T-helper 1 cell treated with Interleukin-12 subunit alpha and Interleukin-12 subunit beta and Interleukin-4 antibody, amounts not matched to agents 30 μg/mL and 1 μg/mL, for 36 hours (primary cell): ENCODE measurements at regions not wholly inside any gene's neighbourhood (a gene's known extent, or its start where the extent isn't known, plus 50 kb on each side); places are given as distances from the start of the nearest gene placed in this dataset.

ENCODE experiments used
- H3K27ac Mint-ChIP-seq: one replicate; pipeline ENCODE4 v1.8.0; 2021; ENCODE audit warnings: mild to moderate bottlenecking, mixed read lengths
- H3K27me3 Mint-ChIP-seq: one replicate; pipeline ENCODE4 v1.8.0; 2021; ENCODE audit warnings: low read depth, mixed read lengths
- H3K36me3 Mint-ChIP-seq: one replicate; pipeline ENCODE4 v1.8.0; 2021; ENCODE audit warnings: low read depth, mixed read lengths
- H3K4me1 Mint-ChIP-seq: one replicate; pipeline ENCODE4 v1.8.0; 2021; ENCODE audit warnings: low read depth, mixed read lengths
- H3K4me3 Mint-ChIP-seq: one replicate; pipeline ENCODE4 v1.8.0; 2021; ENCODE audit warnings: mild to moderate bottlenecking, moderate library complexity, mixed read lengths
- H3K9me3 Mint-ChIP-seq: one replicate; pipeline ENCODE4 v1.8.0; 2021; ENCODE audit warnings: mixed read lengths

GRCh38 chrX:43526878-43527277, 129.2 kb upstream of the MAOA start:
- no peak overlapping the region for H3K27ac Mint-ChIP-seq
- H3K27me3 Mint-ChIP-seq: no peaks in the 10 kb centered on the region
- H3K4me3 Mint-ChIP-seq: no peak overlapping the region
- no peaks in the 10 kb centered on the region for H3K9me3 Mint-ChIP-seq
- no peaks in the 10 kb centered on the region for H3K36me3 Mint-ChIP-seq
- H3K4me1 Mint-ChIP-seq: no peaks in the 10 kb centered on the region

GRCh38 chrX:43527801-43528200, 128.3 kb upstream of the MAOA start:
- Mint-ChIP-seq H3K4me1 (no peaks in the 10 kb centered on the region), H3K27ac (no peak overlapping the region), H3K36me3 (no peaks in the 10 kb centered on the region), H3K4me3 (no peak overlapping the region), H3K9me3 (no peaks in the 10 kb centered on the region), H3K27me3 (no peaks in the 10 kb centered on the region)

DNA sequence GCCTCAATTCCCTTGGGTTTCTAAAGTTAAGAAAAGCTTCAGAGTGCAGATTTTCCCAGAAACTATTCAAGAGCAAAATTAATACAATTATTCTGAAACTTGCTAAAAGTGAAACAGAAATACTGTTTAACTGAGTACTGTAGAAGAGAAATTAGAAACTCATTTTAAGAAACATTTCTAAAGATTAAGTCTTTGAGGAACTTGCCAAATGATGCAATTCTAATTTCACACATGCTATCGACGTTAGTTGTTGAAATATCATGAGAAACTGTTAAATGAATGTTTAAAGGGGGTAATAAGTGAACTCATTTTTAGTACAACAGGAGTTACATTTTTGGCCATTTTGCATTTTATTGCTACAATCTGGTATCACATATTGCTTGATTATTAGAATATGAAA, 125.3 kb upstream of the MAOA start:
- H3K4me3 Mint-ChIP-seq: no peak overlapping the region
- no peaks in the 10 kb centered on the region for H3K27me3 Mint-ChIP-seq
- no peak overlapping the region for H3K27ac Mint-ChIP-seq
- peaks cover 15% of the 10 kb centered on the region for H3K9me3 Mint-ChIP-seq
- no peaks in the 10 kb centered on the region for H3K36me3 Mint-ChIP-seq
- H3K4me1 Mint-ChIP-seq: no peaks in the 10 kb centered on the region

GRCh38 chrX:43540318-43540717, 115.8 kb upstream of the MAOA start:
- Mint-ChIP-seq H3K4me1 (no peaks in the 10 kb centered on the region), H3K27ac (no peak overlapping the region), H3K36me3 (no peaks in the 10 kb centered on the region), H3K4me3 (no peak overlapping the region), H3K27me3 (no peaks in the 10 kb centered on the region), H3K9me3 (peaks cover 4% of the 10 kb centered on the region)

DNA sequence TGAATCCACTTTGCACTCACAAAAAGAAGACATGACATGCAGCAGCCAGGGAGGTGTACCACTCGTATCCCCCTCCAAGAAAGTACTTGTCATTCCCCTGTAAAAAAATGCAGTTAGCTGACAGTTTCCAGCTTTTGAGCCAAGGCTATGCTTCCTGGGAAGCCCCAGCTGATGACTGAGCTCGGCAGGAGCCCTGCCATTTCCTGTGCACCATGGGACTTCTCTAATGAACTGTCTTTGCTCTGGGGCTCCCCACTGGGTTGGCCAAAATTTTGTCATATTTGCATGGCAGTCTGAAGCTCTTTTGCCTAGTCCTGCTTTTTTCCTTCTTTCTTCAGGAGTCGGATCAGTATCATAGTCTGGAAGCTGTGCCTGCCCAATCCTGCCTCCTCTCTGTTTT, 104.5 kb upstream of the MAOA start:
- no peaks in the 10 kb centered on the region for H3K9me3 Mint-ChIP-seq
- no peaks in the 10 kb centered on the region for H3K4me1 Mint-ChIP-seq
- H3K27me3 Mint-ChIP-seq: no peaks in the 10 kb centered on the region
- H3K36me3 Mint-ChIP-seq: no peaks in the 10 kb centered on the region
- H3K4me3 Mint-ChIP-seq: no peak overlapping the region
- H3K27ac Mint-ChIP-seq: no peak overlapping the region

DNA sequence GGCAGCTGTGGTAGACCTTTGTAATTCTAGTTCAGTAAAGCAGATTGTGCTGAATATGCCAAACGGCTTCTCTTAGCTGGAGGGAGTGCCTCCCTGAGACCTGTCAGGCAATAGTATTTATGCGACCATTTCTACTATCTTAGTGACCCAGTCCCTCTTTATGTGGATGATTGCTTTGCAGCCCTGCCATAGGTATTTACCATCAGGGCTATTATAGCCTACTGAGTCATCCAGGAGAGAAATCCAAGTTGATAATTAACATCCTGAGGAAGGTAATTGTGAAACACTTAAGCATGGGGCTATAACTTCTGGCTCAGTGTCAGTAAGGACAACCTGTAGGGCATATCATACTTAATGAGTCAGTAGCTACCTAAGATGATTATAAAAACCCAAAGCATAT, 103.9 kb upstream of the MAOA start:
- Mint-ChIP-seq H3K9me3 (no peaks in the 10 kb centered on the region), H3K27me3 (no peaks in the 10 kb centered on the region), H3K4me3 (no peak overlapping the region), H3K4me1 (no peaks in the 10 kb centered on the region), H3K27ac (no peak overlapping the region), H3K36me3 (no peaks in the 10 kb centered on the region)

DNA sequence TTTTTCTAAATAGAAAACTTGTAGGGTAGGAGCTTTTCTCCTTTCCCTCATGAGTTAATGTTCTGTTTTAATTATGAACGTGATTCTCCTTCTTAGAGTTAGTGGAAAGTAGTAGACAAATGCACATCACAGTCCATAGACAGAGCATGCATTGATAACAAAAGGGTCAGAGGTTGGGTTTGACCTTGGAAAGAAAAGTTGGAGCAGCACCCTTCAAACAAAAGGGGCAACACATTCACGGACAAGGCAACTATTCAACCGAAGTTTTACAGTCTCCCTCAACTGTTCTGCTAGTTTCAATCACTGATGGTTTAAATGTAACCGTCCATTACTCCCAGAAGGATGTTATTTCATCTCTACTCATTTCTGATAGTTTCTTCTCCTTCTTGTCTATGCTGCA, 103.4 kb upstream of the MAOA start:
- H3K36me3 Mint-ChIP-seq: no peaks in the 10 kb centered on the region
- no peak overlapping the region for H3K27ac Mint-ChIP-seq

DNA sequence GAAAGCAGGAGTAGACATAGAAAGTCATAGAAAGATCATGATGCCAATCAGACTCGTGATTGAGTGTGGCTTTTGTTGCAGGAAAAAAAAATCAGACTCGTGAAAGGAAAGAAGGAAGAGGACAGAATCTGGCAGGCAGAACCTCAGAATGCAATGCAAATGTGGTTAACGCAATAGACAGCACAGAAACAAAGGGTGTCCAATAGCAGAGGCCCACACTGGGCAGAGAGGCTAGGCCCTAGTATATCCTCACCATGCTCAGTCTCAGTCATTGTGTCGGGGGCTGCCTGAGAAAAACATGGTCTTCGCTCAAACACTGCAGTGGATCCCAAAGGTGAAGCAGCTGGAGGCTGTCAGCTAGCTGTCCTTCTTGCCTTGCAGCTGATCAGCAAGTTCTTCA, 102.8 kb upstream of the MAOA start:
- no peaks in the 10 kb centered on the region for H3K36me3 Mint-ChIP-seq
- no peaks in the 10 kb centered on the region for H3K9me3 Mint-ChIP-seq
- H3K27ac Mint-ChIP-seq: no peak overlapping the region
- H3K4me1 Mint-ChIP-seq: no peaks in the 10 kb centered on the region
- no peak overlapping the region for H3K4me3 Mint-ChIP-seq
- no peaks in the 10 kb centered on the region for H3K27me3 Mint-ChIP-seq

More for the DNA sequence above, 103.4 kb upstream of the MAOA start:
- Mint-ChIP-seq H3K9me3 (no peaks in the 10 kb centered on the region), H3K4me1 (no peaks in the 10 kb centered on the region), H3K27me3 (no peaks in the 10 kb centered on the region), H3K4me3 (no peak overlapping the region)

GRCh38 chrX:43556207-43556606, 99.9 kb upstream of the MAOA start:
- no peak overlapping the region for H3K27ac Mint-ChIP-seq
- no peaks in the 10 kb centered on the region for H3K4me1 Mint-ChIP-seq
- no peaks in the 10 kb centered on the region for H3K36me3 Mint-ChIP-seq
- no peak overlapping the region for H3K4me3 Mint-ChIP-seq
- H3K27me3 Mint-ChIP-seq: no peaks in the 10 kb centered on the region
- no peaks in the 10 kb centered on the region for H3K9me3 Mint-ChIP-seq

DNA sequence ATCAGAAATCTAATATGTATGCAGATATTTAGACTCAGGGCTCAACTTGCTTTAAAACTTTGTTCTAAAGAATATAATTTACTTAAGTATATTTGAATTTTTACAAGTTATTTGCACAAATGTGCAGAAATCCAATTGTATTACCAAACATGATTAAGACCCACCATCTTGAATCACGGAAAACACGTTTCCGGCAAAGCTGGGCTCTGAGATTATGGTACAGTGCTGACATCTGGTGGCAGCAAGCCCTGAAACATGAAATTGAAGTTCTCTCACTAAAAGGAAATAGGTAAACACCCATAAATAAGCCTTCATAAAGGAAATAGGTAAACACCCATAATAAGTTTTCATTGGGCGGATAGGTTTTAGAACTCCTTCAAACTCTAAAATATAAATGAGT, 98.3 kb upstream of the MAOA start:
- no peaks in the 10 kb centered on the region for H3K27me3 Mint-ChIP-seq
- no peak overlapping the region for H3K4me3 Mint-ChIP-seq
- no peaks in the 10 kb centered on the region for H3K9me3 Mint-ChIP-seq
- no peak overlapping the region for H3K27ac Mint-ChIP-seq
- H3K36me3 Mint-ChIP-seq: no peaks in the 10 kb centered on the region
- no peaks in the 10 kb centered on the region for H3K4me1 Mint-ChIP-seq

- H3K27ac Mint-ChIP-seq: no peak overlapping the region
- H3K9me3 Mint-ChIP-seq: no peaks in the 10 kb centered on the region
- H3K36me3 Mint-ChIP-seq: no peaks in the 10 kb centered on the region
- H3K27me3 Mint-ChIP-seq: no peaks in the 10 kb centered on the region
- no peak overlapping the region for H3K4me3 Mint-ChIP-seq
- no peaks in the 10 kb centered on the region for H3K4me1 Mint-ChIP-seq
Observed at GRCh38 chrX:43559644-43560043, 96.5 kb upstream of the MAOA start.

GRCh38 chrX:43560247-43560946, 95.7 kb upstream of the MAOA start:
- Mint-ChIP-seq H3K9me3 (no peaks in the 10 kb centered on the region), H3K36me3 (no peaks in the 10 kb centered on the region), H3K27me3 (no peaks in the 10 kb centered on the region), H3K4me3 (no peak overlapping the region), H3K27ac (no peak overlapping the region), H3K4me1 (no peaks in the 10 kb centered on the region)

GRCh38 chrX:43562372-43562771, 93.7 kb upstream of the MAOA start:
- H3K4me3 Mint-ChIP-seq: no peak overlapping the region
- H3K27me3 Mint-ChIP-seq: no peaks in the 10 kb centered on the region
- no peaks in the 10 kb centered on the region for H3K36me3 Mint-ChIP-seq
- H3K4me1 Mint-ChIP-seq: no peaks in the 10 kb centered on the region
- H3K9me3 Mint-ChIP-seq: no peaks in the 10 kb centered on the region
- H3K27ac Mint-ChIP-seq: no peak overlapping the region

DNA sequence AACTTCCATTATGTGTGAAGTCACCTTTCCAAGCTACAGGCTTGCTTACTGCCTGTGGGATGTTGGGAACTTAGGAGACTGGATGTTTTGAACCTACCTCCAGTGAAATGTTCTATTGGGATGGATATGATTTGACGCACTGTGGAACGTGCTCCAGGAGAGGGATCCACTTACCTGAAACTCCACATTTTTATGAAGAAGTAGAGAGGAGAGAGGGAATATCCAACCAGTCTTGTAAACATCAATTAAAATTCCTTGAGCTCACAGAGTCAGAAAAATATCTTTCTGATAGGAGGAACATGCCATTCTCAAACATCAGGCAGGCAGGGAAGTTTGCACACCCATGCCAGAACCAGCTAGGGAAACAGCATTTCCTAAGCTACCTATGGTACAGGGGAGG, 91.1 kb upstream of the MAOA start:
- no peak overlapping the region for H3K4me3 Mint-ChIP-seq
- no peaks in the 10 kb centered on the region for H3K36me3 Mint-ChIP-seq
- no peak overlapping the region for H3K27ac Mint-ChIP-seq
- no peaks in the 10 kb centered on the region for H3K9me3 Mint-ChIP-seq
- no peaks in the 10 kb centered on the region for H3K27me3 Mint-ChIP-seq
- no peaks in the 10 kb centered on the region for H3K4me1 Mint-ChIP-seq

GRCh38 chrX:43566170-43566569, 89.9 kb upstream of the MAOA start:
- Mint-ChIP-seq H3K27ac (no peak overlapping the region), H3K4me1 (no peaks in the 10 kb centered on the region), H3K27me3 (no peaks in the 10 kb centered on the region), H3K9me3 (no peaks in the 10 kb centered on the region), H3K4me3 (no peak overlapping the region), H3K36me3 (no peaks in the 10 kb centered on the region)

DNA sequence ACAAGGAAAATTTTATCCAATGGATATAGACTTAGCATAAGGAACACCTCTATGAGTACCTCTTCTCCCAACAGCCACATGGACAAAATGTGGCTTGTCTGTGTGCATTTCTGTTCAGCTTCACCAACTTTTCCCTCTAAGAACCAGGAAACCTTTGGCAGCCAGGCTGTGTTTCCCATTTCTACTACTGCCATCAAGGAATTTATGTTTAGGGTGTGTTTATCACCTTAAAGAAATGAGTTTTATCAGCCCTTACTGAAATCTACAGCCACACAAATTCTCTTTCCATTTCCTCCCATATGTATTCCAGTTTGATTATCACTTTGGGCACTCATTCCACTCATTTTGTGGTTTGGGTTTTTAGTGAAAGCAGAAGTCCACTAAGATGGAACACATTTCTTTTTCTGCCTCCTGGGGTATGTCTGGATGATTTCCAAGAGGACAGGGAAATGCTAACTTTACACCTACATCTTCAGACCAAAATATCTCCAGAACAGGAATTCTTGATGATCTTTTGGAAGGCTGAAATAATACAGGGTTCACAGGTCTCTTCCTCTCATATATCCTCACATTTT, 82.6 kb upstream of the MAOA start:
- H3K9me3 Mint-ChIP-seq: no peaks in the 10 kb centered on the region
- no peak overlapping the region for H3K4me3 Mint-ChIP-seq
- no peak overlapping the region for H3K27ac Mint-ChIP-seq
- H3K36me3 Mint-ChIP-seq: no peaks in the 10 kb centered on the region
- H3K4me1 Mint-ChIP-seq: no peaks in the 10 kb centered on the region
- no peaks in the 10 kb centered on the region for H3K27me3 Mint-ChIP-seq
